Muscle of leg (tissue), 3 donors: ENCODE measurements at regions not wholly inside any gene's neighbourhood (a gene's known extent, or its start where the extent isn't known, plus 50 kb on each side); places are given as distances from the start of the nearest gene placed in this dataset.

Source experiments
- DNase-seq: peaks from one replicate; pipeline ENCODE4 v3.0.0; 2013
- H3K27ac ChIP-seq: one replicate; pipeline ENCODE4 v1.5.1; 2013; ENCODE audit warnings: mild to moderate bottlenecking, low read length, control low read depth
- H3K27me3 ChIP-seq: one replicate; pipeline ENCODE4 v1.6.1; 2013; ENCODE audit warnings: low read length; ENCODE audit not compliant: control insufficient read depth, insufficient read depth
- H3K36me3 ChIP-seq: one replicate; pipeline ENCODE4 v1.6.1; 2013; ENCODE audit warnings: low read length; ENCODE audit not compliant: control insufficient read depth, insufficient read depth
- H3K4me1 ChIP-seq: one replicate; pipeline ENCODE4 v1.6.1; 2013; ENCODE audit warnings: low read length; ENCODE audit not compliant: control insufficient read depth, insufficient read depth
- H3K4me3 ChIP-seq: one replicate; pipeline ENCODE4 v1.5.1; 2013; ENCODE audit warnings: low read length, control low read depth
- H3K9me3 ChIP-seq: replicated peaks from 2 replicates; pipeline ENCODE4 v1.6.1; 2013; ENCODE audit warnings: low read depth, low read length; ENCODE audit not compliant: control insufficient read depth
- WGBS: methylation state at CpG from one replicate; pipeline ENCODE4 v1.1.5; 2013; ENCODE audit warnings: missing lambda C conversion rate; ENCODE audit not compliant: insufficient coverage; 5-methylcytosine and 5-hydroxymethylcytosine counted together

GRCh38 chr2:153043385-153043784 is 325.0 kb downstream of the ARL6IP6 start:
- WGBS = no CpG with 5 or more reads among the region's 1 CpG
- H3K4me1 ChIP-seq = no peaks in the 10 kb centered on the region
- no peak overlapping the region for H3K4me3 ChIP-seq
- H3K36me3 ChIP-seq = no peaks in the 10 kb centered on the region
- no peak for DNase-seq
- H3K27ac ChIP-seq = no peak overlapping the region
- H3K9me3 ChIP-seq = no peaks in the 10 kb centered on the region
- H3K27me3 ChIP-seq = no peaks in the 10 kb centered on the region

- Histone ChIP-seq H3K9me3 (peaks cover 5% of the 10 kb centered on the region), H3K27ac (no peak overlapping the region), H3K4me1 (no peaks in the 10 kb centered on the region), H3K36me3 (no peaks in the 10 kb centered on the region), H3K27me3 (no peaks in the 10 kb centered on the region), H3K4me3 (no peak overlapping the region)
- DNase-seq = no peak
- no CpG with 5 or more reads among the region's 2 CpGs for WGBS
These were observed 310.2 kb downstream of the ARL6IP6 start for GRCh38 chr2:153028626-153029025.

- H3K27me3 ChIP-seq = no peaks in the 10 kb centered on the region
- no CpG with 5 or more reads among the region's 1 CpG for WGBS
- H3K27ac ChIP-seq = no peak overlapping the region
- no peaks in the 10 kb centered on the region for H3K4me1 ChIP-seq
- H3K36me3 ChIP-seq = no peaks in the 10 kb centered on the region
- H3K9me3 ChIP-seq = no peaks in the 10 kb centered on the region
- no peak for DNase-seq
- H3K4me3 ChIP-seq = no peak overlapping the region
These were observed 309.1 kb downstream of the ARL6IP6 start for GRCh38 chr2:153027533-153027932.

- Histone ChIP-seq H3K4me1 (no peaks in the 10 kb centered on the region), H3K27me3 (no peaks in the 10 kb centered on the region), H3K9me3 (peaks cover 5% of the 10 kb centered on the region), H3K27ac (no peak overlapping the region), H3K4me3 (no peak overlapping the region), H3K36me3 (no peaks in the 10 kb centered on the region)
- WGBS = 66% methylated on average over 2 of the region's 2 CpGs
- no peak for DNase-seq
These were observed 301.8 kb downstream of the ARL6IP6 start for GRCh38 chr2:153020201-153020600.

GRCh38 chr2:153005071-153005730 is 286.8 kb downstream of the ARL6IP6 start:
- no peak for DNase-seq
- Histone ChIP-seq H3K36me3 (no peaks in the 10 kb centered on the region), H3K27ac (no peak overlapping the region), H3K9me3 (no peaks in the 10 kb centered on the region), H3K4me3 (no peak overlapping the region), H3K4me1 (no peaks in the 10 kb centered on the region), H3K27me3 (no peaks in the 10 kb centered on the region)
- WGBS = 86% methylated on average over 2 of the region's 5 CpGs

- Histone ChIP-seq H3K27ac (no peak overlapping the region), H3K27me3 (no peaks in the 10 kb centered on the region), H3K4me3 (no peak overlapping the region), H3K9me3 (no peaks in the 10 kb centered on the region), H3K4me1 (no peaks in the 10 kb centered on the region), H3K36me3 (no peaks in the 10 kb centered on the region)
- DNase-seq = no peak
- 93% methylated on average over 2 of the region's 3 CpGs for WGBS
These were observed 286.2 kb downstream of the ARL6IP6 start for GRCh38 chr2:153004627-153005026.

- no CpG with 5 or more reads among the region's 1 CpG for WGBS
- Histone ChIP-seq H3K9me3 (peaks cover 21% of the 10 kb centered on the region), H3K36me3 (no peaks in the 10 kb centered on the region), H3K4me3 (no peak overlapping the region), H3K27me3 (no peaks in the 10 kb centered on the region), H3K27ac (no peak overlapping the region), H3K4me1 (no peaks in the 10 kb centered on the region)
- no peak for DNase-seq
These were observed 255.7 kb downstream of the ARL6IP6 start for GRCh38 chr2:152974146-152974545.

- DNase-seq = no peak
- no CpG with 5 or more reads among the region's 1 CpG for WGBS
- Histone ChIP-seq H3K27ac (no peak overlapping the region), H3K4me1 (no peaks in the 10 kb centered on the region), H3K4me3 (no peak overlapping the region), H3K27me3 (no peaks in the 10 kb centered on the region), H3K9me3 (peaks cover 30% of the 10 kb centered on the region), H3K36me3 (no peaks in the 10 kb centered on the region)
These were observed 253.3 kb downstream of the ARL6IP6 start for GRCh38 chr2:152971685-152972084.

GRCh38 chr2:152962446-152962845 is 244.0 kb downstream of the ARL6IP6 start:
- no peaks in the 10 kb centered on the region for H3K4me1 ChIP-seq
- no peak overlapping the region for H3K27ac ChIP-seq
- DNase-seq = no peak
- no peaks in the 10 kb centered on the region for H3K27me3 ChIP-seq
- H3K36me3 ChIP-seq = no peaks in the 10 kb centered on the region
- H3K4me3 ChIP-seq = no peak overlapping the region
- peaks cover 11% of the 10 kb centered on the region for H3K9me3 ChIP-seq
- WGBS = no CpG with 5 or more reads among the region's 2 CpGs

GRCh38 chr2:152961351-152961750 is 242.9 kb downstream of the ARL6IP6 start:
- Histone ChIP-seq H3K4me3 (no peak overlapping the region), H3K4me1 (no peaks in the 10 kb centered on the region), H3K9me3 (peaks cover 7% of the 10 kb centered on the region), H3K36me3 (no peaks in the 10 kb centered on the region), H3K27me3 (no peaks in the 10 kb centered on the region), H3K27ac (no peak overlapping the region)
- no CpG with 5 or more reads among the region's 4 CpGs for WGBS
- no peak for DNase-seq

- Histone ChIP-seq H3K4me3 (no peak overlapping the region), H3K36me3 (no peaks in the 10 kb centered on the region), H3K9me3 (no peaks in the 10 kb centered on the region), H3K27me3 (no peaks in the 10 kb centered on the region), H3K27ac (no peak overlapping the region), H3K4me1 (no peaks in the 10 kb centered on the region)
- 33% methylated on average over 1 of the region's 2 CpGs for WGBS
- peak; percentile 5 for DNase-seq
These were observed 231.7 kb downstream of the ARL6IP6 start for GRCh38 chr2:152950126-152950525.
